ENCODE measurements at regions not wholly inside any gene's neighbourhood (a gene's known extent, or its start where the extent isn't known, plus 50 kb on each side); places are given as distances from the start of the nearest gene placed in this dataset.

- TF ChIP-seq CTCF (IDR thresholded peaks at IDR 0.05; ENCODE audit: low read length) (no peak), EZH2 (optimal IDR thresholded peaks at IDR 0.05; ENCODE audit: low read depth, low read length) (no peak)
Measured at GRCh38 chr13:59367467-59367866, 796.3 kb downstream of the DIAPH3 start.
